Heart right ventricle (tissue), 16 donors: ENCODE measurements at regions not wholly inside any gene's neighbourhood (a gene's known extent, or its start where the extent isn't known, plus 50 kb on each side); places are given as distances from the start of the nearest gene placed in this dataset.

Experiments used
- ATAC-seq, 8 donors: fragments of 200-7000 bp; cut with Tn5 transposase; one replicate each; pipeline ENCODE4 v1.9.1; 2020; ENCODE audit warnings: mild to moderate bottlenecking in 8 of 8, moderate library complexity in 8 of 8, moderate number of reproducible peaks in 1 of 8
- DNase-seq, 2 donors: peaks; one replicate each; pipeline ENCODE4 v3.0.0-alpha.2; 2020
- H3K27ac ChIP-seq, 10 donors: fragments of 200-600 bp; sonication (generic) in 2 of 10; one replicate each; pipeline versions ENCODE4 v1.5.0 to v1.8.0; 2020 to 2022; ENCODE audit warnings: mild to moderate bottlenecking in 3 of 10
- H3K27me3 ChIP-seq, 7 donors: fragments of 200-600 bp; one replicate each; pipeline ENCODE4 v1.8.0; 2021 to 2022; ENCODE audit warnings: mild to moderate bottlenecking in 2 of 7
- H3K36me3 ChIP-seq, 9 donors: fragments of 200-600 bp; sonication (generic) in 1 of 9; one replicate each; pipeline versions ENCODE4 v1.5.0 to v1.8.0; 2020 to 2022; ENCODE audit warnings: mild to moderate bottlenecking in 2 of 9
- H3K4me1 ChIP-seq, 9 donors: fragments of 200-600 bp; sonication (generic) in 1 of 9; one replicate each; pipeline versions ENCODE4 v1.5.0 to v1.8.0; 2020 to 2022; ENCODE audit warnings: mild to moderate bottlenecking in 4 of 9
- H3K4me3 ChIP-seq, 10 donors: fragments of 200-600 bp; sonication (generic) in 2 of 10; one replicate each; pipeline versions ENCODE4 v1.5.0 to v1.8.0; 2020 to 2022; ENCODE audit warnings: mild to moderate bottlenecking in 7 of 10, moderate library complexity in 2 of 10
- H3K9me3 ChIP-seq, 11 donors: fragments of 200-600 bp in 10 of 11; sonication (generic) in 2 of 11; one replicate each; pipeline versions ENCODE4 v1.5.0 to v1.8.0; 2013 to 2022; ENCODE audit warnings: mild to moderate bottlenecking in 2 of 11, control low read depth in 1 of 11, moderate library complexity in 1 of 11
- CTCF ChIP-seq, 9 donors: fragments of 200-600 bp; sonication (generic) in 2 of 9; IDR thresholded peaks; one replicate each; pipeline versions ENCODE4 v1.5.0 to v1.8.0; 2021 to 2022; ENCODE audit warnings: antibody characterized with exemption in 9 of 9, mild to moderate bottlenecking in 5 of 9, moderate library complexity in 1 of 9
- WGBS, 2 donors: extraction: QIAGEN DNeasy Blood & Tissue Kit; methylation state at CpG; one replicate each; pipeline ENCODE4 v1.1.7; 2013; ENCODE audit warnings: inconsistent platforms in 1 of 2; 5-methylcytosine and 5-hydroxymethylcytosine counted together
- intact Hi-C, 10 donors: fragments of 100-400 bp; cut with DNase I; formaldehyde crosslinking; loops; one replicate each; pipeline versions ENCODE4 v1.11.1 to v1.14.2; 2022
- donor health status: Arrhythmogenic right ventricular cardiomyopathy.
- donor health status: ischemic (EF 13 %, LVEDD 7.1; RV severe dilation, severe dysfunction).
- donor health status: healthy with polysubstance abuse.
- donor health status: DM: no; HTN: yes; CAD: no.
- donor health status: DM: no; HTN: no; CAD: no.
- donor health status: ischemic (EF 25% LVEDD 6.9; RV normal size, moderate dysfunction).
- donor health status: ischemic (EF 25% LVEDD 5.7; RV mildly dilated, moderate dysfunction).
- donor health status: healthy.
- donor health status: DM: yes; HTN: yes; CAD: no.
- donor health status: Ischemic cardiomyopathy.
- donor health status: ischemic (EF 35%, LVEDD 5.7; RV mildly dilated, moderate dysfunction).
- donor health status: nonischemic (EF 11% LVEDD 7.7; RV severe dilation, severe dysfunction).
- donor health status: DM: yes; HTN: yes; CAD: no.
- donor health status: PGD.
- donor health status: ischemic (EF 29% LVEDD 5.4; RV normal size, mild dysfunction).
- donor health status: nonischemic (EF 23%, LVEDD 6.1; RV moderate dilation, normal function).

- H3K27me3 ChIP-seq: peaks cover 0 to 3% (median 0%) of the 10 kb centered on the region in 7 donors
- peak in 8 of 9 donors; percentile 26 to 53 (median 46) for TF ChIP-seq CTCF (IDR thresholded peaks at IDR 0.05)
- H3K36me3 ChIP-seq: no peaks in the 10 kb centered on the region
- intact Hi-C loops: no loop called here
- WGBS, 2 donors: 50 to 59% methylated on average over 8 of the region's 8 CpGs
- no peaks in the 10 kb centered on the region for H3K4me1 ChIP-seq
- no peak overlapping the region for H3K27ac ChIP-seq
- ATAC-seq (no peak), DNase-seq (peak in 1 of 2 donors; percentile 23)
- H3K9me3 ChIP-seq: peaks cover 0 to 44% (median 18%) of the 10 kb centered on the region in 11 donors
- H3K4me3 ChIP-seq: no peak overlapping the region
Observed at GRCh38 chr10:29119374-29119773, 169.5 kb upstream of the LYZL1 start.

GRCh38 chr10:29120216-29120615 is 168.7 kb upstream of the LYZL1 start:
- Histone ChIP-seq H3K4me1 (no peaks in the 10 kb centered on the region), H3K4me3 (no peak overlapping the region), H3K27me3 (no peaks in the 10 kb centered on the region), H3K36me3 (no peaks in the 10 kb centered on the region), H3K27ac (no peak overlapping the region), H3K9me3 (peaks cover 0 to 44% (median 18%) of the 10 kb centered on the region in 11 donors)
- 74 to 84% methylated on average over 3 of the region's 3 CpGs for WGBS, 2 donors
- TF ChIP-seq CTCF (IDR thresholded peaks at IDR 0.05): no peak
- no peak for ATAC-seq
- DNase-seq: no peak
- intact Hi-C loops: loop anchor here in 2 of 10 donors (10.0 kb wide), 2 partner anchors 125 to 455 kb away; no protein-coding TSS in a partner anchor

GRCh38 chr10:29124864-29125263 is 164.0 kb upstream of the LYZL1 start:
- Histone ChIP-seq H3K27me3 (peaks cover 0 to 5% (median 0%) of the 10 kb centered on the region in 7 donors), H3K27ac (no peak overlapping the region), H3K4me1 (no peaks in the 10 kb centered on the region), H3K36me3 (no peaks in the 10 kb centered on the region), H3K9me3 (peaks cover 0 to 10% (median 0%) of the 10 kb centered on the region in 11 donors), H3K4me3 (no peak overlapping the region)
- ATAC-seq: no peak
- WGBS, 2 donors: 93 to 94% methylated on average over 6 of the region's 6 CpGs
- intact Hi-C loops: loop anchor here in 6 of 10 donors (5.0 to 10.0 kb wide), 4 partner anchors 130 to 463 kb away; no protein-coding TSS in a partner anchor
- TF ChIP-seq CTCF (IDR thresholded peaks at IDR 0.05): no peak
- DNase-seq: no peak

GRCh38 chr10:29127037-29127700 is 161.7 kb upstream of the LYZL1 start:
- Histone ChIP-seq H3K4me3 (no peak overlapping the region), H3K36me3 (no peaks in the 10 kb centered on the region), H3K9me3 (peaks cover 0 to 10% (median 0%) of the 10 kb centered on the region in 11 donors), H3K4me1 (peaks cover 0 to 7% (median 4%) of the 10 kb centered on the region in 9 donors), H3K27ac (no peak overlapping the region), H3K27me3 (peaks cover 0 to 5% (median 0%) of the 10 kb centered on the region in 7 donors)
- intact Hi-C loops: loop anchor here in 6 of 10 donors (5.0 to 10.0 kb wide), 4 partner anchors 132 to 465 kb away; no protein-coding TSS in a partner anchor
- TF ChIP-seq CTCF (IDR thresholded peaks at IDR 0.05): no peak
- DNase-seq (no peak), ATAC-seq (no peak)
- 55 to 61% methylated on average over 7 of the region's 7 CpGs for WGBS, 2 donors
